Left lung (tissue), 4 donors: ENCODE measurements at regions not wholly inside any gene's neighbourhood (a gene's known extent, or its start where the extent isn't known, plus 50 kb on each side); places are given as distances from the start of the nearest gene placed in this dataset.

Experiments used
- ATAC-seq: fragments of 200-7000 bp; cut with Tn5 transposase; one replicate; pipeline ENCODE4 v1.9.1; 2020; ENCODE audit warnings: moderate library complexity
- DNase-seq, 4 donors: peaks; one replicate each; pipeline ENCODE4 v3.0.0-alpha.2; 2013 to 2020
- H3K27ac ChIP-seq, 2 donors: fragments of 200-600 bp; sonication (generic) in 1 of 2; one replicate each; pipeline versions ENCODE4 v1.5.0 to v1.8.0; 2020 to 2021
- H3K27me3 ChIP-seq, 2 donors: fragments of 200-600 bp; sonication (generic) in 1 of 2; one replicate each; pipeline versions ENCODE4 v1.5.0 to v1.8.0; 2020 to 2021
- H3K36me3 ChIP-seq, 2 donors: fragments of 200-600 bp; sonication (generic) in 1 of 2; one replicate each; pipeline versions ENCODE4 v1.5.0 to v1.8.0; 2020 to 2021
- H3K4me1 ChIP-seq, 2 donors: fragments of 200-600 bp; one replicate each; pipeline ENCODE4 v1.8.0; 2021
- H3K4me3 ChIP-seq, 2 donors: fragments of 200-600 bp; sonication (generic) in 1 of 2; one replicate each; pipeline versions ENCODE4 v1.5.0 to v1.8.0; 2020 to 2021; ENCODE audit warnings: mild to moderate bottlenecking in 1 of 2
- H3K9me3 ChIP-seq, 2 donors: fragments of 200-600 bp; sonication (generic) in 1 of 2; one replicate each; pipeline versions ENCODE4 v1.5.0 to v1.8.0; 2020 to 2021
- intact Hi-C, 2 donors: fragments of 100-400 bp; cut with DNase I; formaldehyde crosslinking; loops; one replicate each; pipeline versions ENCODE4 v1.11.2 to v1.14.2; 2022
- TF ChIP-seq, protein P1 (sequence below), 2 donors: fragments of 200-600 bp; sonication (generic) in 1 of 2; IDR thresholded peaks; one replicate each; pipeline versions ENCODE4 v1.5.0 to v1.8.0; 2021; ENCODE audit warnings: antibody characterized with exemption in 2 of 2
- donor health status: DM: no; HTN: yes; CAD: no.
- donor health status: DM: no; HTN: no; CAD: no.

DNA sequence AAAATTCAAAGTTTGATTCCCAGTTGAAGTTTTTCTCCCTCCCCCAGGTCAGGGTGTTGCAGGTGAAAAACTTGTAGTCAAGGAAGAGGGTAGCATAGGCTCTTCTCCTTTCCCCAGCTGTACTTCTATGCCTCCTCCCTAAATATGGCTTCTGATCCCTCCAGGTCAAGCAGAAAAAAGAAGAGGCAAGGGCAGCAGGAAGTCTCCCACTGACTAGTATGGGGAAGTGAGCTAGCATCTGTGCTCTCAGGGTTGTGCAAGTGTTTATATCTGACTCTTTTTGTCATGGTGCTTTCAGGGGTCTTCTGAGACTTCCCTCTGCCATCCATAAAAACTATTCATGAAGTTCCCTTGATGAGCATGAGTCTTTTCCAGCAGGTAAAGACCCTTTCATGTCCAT lies 76.0 kb downstream of the ATPSCKMT start:
- Histone ChIP-seq H3K9me3 (no peaks in the 10 kb centered on the region), H3K4me3 (no peak overlapping the region), H3K4me1 (no peaks in the 10 kb centered on the region), H3K27ac (no peak overlapping the region), H3K27me3 (no peaks in the 10 kb centered on the region), H3K36me3 (no peaks in the 10 kb centered on the region)
- TF ChIP-seq, protein P1, sequence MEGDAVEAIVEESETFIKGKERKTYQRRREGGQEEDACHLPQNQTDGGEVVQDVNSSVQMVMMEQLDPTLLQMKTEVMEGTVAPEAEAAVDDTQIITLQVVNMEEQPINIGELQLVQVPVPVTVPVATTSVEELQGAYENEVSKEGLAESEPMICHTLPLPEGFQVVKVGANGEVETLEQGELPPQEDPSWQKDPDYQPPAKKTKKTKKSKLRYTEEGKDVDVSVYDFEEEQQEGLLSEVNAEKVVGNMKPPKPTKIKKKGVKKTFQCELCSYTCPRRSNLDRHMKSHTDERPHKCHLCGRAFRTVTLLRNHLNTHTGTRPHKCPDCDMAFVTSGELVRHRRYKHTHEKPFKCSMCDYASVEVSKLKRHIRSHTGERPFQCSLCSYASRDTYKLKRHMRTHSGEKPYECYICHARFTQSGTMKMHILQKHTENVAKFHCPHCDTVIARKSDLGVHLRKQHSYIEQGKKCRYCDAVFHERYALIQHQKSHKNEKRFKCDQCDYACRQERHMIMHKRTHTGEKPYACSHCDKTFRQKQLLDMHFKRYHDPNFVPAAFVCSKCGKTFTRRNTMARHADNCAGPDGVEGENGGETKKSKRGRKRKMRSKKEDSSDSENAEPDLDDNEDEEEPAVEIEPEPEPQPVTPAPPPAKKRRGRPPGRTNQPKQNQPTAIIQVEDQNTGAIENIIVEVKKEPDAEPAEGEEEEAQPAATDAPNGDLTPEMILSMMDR (IDR thresholded peaks at IDR 0.05) = no peak
- intact Hi-C loops = no loop called here
- ATAC-seq = no peak
- no peak for DNase-seq

DNA sequence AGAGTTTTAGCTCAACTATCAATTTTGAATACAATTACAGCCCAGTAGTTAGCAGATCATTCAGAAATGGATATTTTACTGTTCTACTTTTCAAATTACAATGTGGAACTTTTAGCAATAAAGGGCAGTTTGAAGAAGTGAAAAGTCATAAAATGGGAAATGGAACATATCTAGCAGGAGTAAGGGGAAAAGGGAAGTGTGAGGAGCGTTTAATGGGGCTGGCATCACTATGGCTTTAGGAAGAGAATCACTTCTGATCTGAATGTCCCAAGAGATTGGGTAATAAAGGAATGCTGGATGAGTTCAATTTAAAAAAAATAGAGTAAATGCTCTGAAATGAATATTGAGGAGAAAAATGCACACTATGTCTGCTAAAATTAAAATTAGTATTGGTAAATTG lies 77.4 kb downstream of the ATPSCKMT start:
- no peaks in the 10 kb centered on the region for H3K36me3 ChIP-seq
- no peaks in the 10 kb centered on the region for H3K9me3 ChIP-seq
- no peaks in the 10 kb centered on the region for H3K27me3 ChIP-seq
- H3K4me1 ChIP-seq = no peaks in the 10 kb centered on the region
- DNase-seq (no peak), ATAC-seq (no peak)
- H3K27ac ChIP-seq = no peak overlapping the region
- intact Hi-C loops = no loop called here
- TF ChIP-seq, protein P1 (IDR thresholded peaks at IDR 0.05) = no peak
- H3K4me3 ChIP-seq = no peak overlapping the region

DNA sequence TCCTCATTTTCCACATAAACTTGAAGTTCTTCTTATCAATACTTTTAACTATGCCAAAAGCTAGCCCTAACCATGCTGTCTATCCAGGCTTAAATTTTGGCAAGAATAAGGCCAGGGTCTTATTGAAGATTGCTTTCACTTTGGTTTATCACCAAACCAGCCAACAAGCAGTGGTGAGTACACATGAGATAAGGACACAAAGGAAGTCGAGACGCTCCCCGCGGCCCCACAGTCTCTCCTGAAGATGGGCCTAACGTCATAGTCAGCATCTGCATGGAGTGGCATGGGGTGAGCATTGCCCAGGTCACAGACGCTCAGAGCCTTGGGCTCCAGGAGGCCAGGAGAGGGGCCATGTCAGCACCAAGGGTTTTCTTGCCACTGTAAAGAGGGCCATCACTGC lies 80.3 kb downstream of the ATPSCKMT start:
- H3K27ac ChIP-seq = no peak overlapping the region
- H3K36me3 ChIP-seq = no peaks in the 10 kb centered on the region
- no peaks in the 10 kb centered on the region for H3K4me1 ChIP-seq
- ATAC-seq (no peak), DNase-seq (no peak)
- peaks cover 0 to 21% of the 10 kb centered on the region in 2 donors for H3K9me3 ChIP-seq
- no peak overlapping the region for H3K4me3 ChIP-seq
- intact Hi-C loops = no loop called here
- TF ChIP-seq, protein P1 (IDR thresholded peaks at IDR 0.05) = no peak
- no peaks in the 10 kb centered on the region for H3K27me3 ChIP-seq

DNA sequence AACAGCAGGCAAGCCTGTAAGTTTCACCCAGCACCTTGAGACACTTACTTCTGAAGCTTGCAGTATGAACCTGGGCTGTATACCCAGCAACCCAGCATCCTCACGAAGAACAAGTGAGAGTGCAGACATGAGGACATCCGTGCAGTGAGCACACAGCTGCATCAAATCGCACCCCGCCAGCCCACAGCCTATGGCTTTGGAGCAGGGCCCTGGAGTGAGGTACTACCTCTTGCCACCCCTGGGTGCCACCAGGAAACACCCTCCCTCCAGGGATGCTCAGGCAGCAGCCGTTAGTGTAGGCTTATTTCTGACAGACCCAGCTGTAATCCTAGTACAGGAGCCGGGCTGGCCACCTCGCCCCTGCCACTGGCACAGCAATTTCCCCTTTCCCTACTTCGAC lies 81.4 kb downstream of the ATPSCKMT start:
- intact Hi-C loops = no loop called here
- Histone ChIP-seq H3K4me1 (no peaks in the 10 kb centered on the region), H3K27ac (no peak overlapping the region), H3K27me3 (no peaks in the 10 kb centered on the region), H3K4me3 (no peak overlapping the region), H3K36me3 (no peaks in the 10 kb centered on the region), H3K9me3 (peaks cover 0 to 26% of the 10 kb centered on the region in 2 donors)
- DNase-seq (no peak), ATAC-seq (no peak)
- TF ChIP-seq, protein P1 (IDR thresholded peaks at IDR 0.05) = no peak

DNA sequence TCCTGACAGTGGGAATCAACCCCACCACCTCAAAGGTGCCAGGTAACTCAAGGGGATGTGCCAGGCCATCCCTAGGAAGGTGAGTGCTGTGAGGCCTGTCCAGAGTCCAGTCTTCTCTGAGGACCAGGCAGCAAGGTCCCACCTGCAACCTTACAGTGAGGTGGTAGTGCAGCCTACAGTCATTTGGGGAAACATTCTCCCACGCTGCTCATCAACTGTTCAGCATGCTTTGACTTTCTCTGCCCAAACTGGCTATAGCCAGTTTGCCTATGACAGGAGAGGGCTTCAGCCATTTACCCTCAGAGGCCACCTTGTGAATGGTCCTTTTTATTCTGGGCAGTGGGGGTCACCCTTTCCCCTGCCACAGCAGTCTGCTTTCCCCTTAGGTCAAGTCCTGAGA lies 81.9 kb downstream of the ATPSCKMT start:
- no peaks in the 10 kb centered on the region for H3K4me1 ChIP-seq
- H3K36me3 ChIP-seq = no peaks in the 10 kb centered on the region
- TF ChIP-seq, protein P1 (IDR thresholded peaks at IDR 0.05) = no peak
- no peak for ATAC-seq
- no peaks in the 10 kb centered on the region for H3K27me3 ChIP-seq
- no peak overlapping the region for H3K4me3 ChIP-seq
- intact Hi-C loops = no loop called here
- H3K27ac ChIP-seq = no peak overlapping the region
- peaks cover 0 to 26% of the 10 kb centered on the region in 2 donors for H3K9me3 ChIP-seq
- DNase-seq = no peak
